TTC549 (cell line): ENCODE measurements at regions not wholly inside any gene's neighbourhood (a gene's known extent, or its start where the extent isn't known, plus 50 kb on each side); places are given as distances from the start of the nearest gene placed in this dataset.
"Not testable (repeated sequence)": the region's sequence is repeated elsewhere in the genome, so short reads cannot be mapped to it uniquely, and the experiment has no call there.

Source experiments
- FAIRE-seq: peaks from 2 replicates; lab custom pipeline; 2012; peaks lifted over from hg19 to GRCh38; lab: Jason Lieb, UNC

DNA sequence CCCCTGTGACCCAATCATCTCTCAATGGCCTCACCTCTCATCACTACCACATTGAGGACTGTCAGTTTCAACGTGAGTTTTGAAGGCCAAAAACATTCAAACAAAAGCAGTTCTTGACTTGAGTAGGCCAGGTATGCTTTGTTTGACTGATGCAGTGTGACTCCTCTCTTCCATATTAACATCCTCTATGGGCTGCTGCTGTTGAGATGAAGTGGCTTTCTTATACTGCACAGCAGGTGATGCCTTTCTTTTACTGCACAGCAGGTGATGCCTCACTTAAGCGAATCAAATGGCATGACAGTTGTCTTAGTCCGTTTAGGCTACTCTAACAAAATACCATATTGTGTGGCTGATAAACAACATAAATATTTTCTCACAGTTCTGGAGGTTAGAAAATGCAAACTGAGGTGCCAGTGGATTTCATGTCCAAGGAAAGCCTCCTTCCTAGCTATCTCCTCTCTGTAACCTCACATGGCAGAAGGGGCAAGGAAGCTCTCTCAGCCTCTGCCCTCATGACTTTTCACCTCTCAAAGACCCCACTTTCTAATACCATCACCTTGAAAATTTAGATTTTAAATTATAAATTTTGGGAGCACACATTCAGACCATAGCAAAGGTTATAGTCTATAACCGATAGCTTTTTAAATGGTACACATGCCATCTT lies 2267.9 kb upstream of the AGA start:
- FAIRE-seq: no peak

DNA sequence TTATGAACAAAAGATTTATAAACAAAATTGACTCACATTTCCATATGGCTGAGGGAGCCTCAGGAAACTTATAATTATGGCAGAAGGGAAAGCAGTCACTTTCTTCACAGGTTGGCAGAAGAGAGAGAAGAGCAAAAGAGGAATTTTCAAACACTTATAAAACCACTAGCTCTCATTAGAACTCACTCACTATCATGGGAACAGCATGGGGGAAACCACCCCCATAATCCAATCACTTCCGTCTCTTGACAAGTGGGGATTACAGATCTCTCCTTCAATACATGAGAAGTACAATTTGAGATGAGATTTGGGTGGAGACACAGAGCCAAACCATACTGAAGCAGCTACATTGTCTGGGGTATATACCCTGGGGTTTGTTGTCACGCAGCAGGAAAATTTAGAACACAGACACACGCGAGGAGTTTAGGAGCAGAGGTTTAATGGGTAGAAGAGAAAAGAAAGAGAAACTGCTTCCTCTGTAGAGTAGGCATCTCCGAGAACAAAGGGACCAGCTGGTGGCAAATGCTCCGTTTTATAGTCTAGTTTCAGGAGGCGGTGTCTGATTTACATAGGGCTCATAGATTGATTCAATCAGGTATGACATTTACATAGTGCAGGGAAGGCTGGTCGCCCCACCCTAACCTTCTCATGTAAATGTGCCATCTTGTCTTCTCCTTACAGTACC lies 2277.7 kb upstream of the AGA start:
- FAIRE-seq: no peak

GRCh38 chr4:179726491-179726890 lies 2284.3 kb upstream of the AGA start:
- FAIRE-seq: not testable (repeated sequence)

DNA sequence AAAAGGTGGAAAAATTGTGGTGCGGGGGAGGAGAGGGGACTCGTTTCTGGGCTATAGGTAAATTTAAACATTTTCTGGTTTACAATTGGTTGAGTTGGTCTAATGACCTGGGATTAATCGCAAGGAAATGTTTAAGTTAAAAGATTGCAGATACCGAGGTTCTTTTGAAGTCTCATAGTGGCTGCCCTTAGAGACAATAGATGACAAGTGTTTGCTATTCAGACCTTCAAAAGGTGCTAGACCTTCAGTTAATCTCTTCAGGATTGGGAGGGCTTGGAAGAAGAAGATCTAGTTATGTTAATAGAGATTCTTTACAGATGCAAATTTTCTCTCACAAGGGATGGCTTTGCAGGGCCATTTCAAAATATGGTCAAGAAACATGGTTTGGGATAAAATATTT lies 2286.1 kb upstream of the AGA start:
- FAIRE-seq: no peak

DNA sequence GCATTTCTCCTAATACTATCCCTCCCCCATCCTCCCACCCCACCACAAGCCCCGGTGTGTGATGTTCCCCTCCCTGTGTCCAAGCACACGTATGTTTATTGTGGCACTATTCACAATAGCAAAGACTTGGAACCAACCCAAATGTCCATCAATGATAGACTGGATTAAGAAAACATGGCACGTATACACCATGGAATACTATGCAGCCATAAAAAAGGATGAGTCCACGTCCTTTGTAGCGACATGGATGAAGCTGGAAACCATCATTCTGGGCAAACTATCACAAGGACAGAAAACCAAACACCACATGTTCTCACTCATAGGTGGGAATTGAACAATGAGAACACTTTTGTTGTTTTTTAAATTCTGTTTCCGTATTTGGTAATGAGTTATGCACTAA lies 2294.6 kb upstream of the AGA start:
- FAIRE-seq: not testable (repeated sequence)

GRCh38 chr4:179738822-179739221 lies 2296.6 kb upstream of the AGA start:
- FAIRE-seq: no peak

DNA sequence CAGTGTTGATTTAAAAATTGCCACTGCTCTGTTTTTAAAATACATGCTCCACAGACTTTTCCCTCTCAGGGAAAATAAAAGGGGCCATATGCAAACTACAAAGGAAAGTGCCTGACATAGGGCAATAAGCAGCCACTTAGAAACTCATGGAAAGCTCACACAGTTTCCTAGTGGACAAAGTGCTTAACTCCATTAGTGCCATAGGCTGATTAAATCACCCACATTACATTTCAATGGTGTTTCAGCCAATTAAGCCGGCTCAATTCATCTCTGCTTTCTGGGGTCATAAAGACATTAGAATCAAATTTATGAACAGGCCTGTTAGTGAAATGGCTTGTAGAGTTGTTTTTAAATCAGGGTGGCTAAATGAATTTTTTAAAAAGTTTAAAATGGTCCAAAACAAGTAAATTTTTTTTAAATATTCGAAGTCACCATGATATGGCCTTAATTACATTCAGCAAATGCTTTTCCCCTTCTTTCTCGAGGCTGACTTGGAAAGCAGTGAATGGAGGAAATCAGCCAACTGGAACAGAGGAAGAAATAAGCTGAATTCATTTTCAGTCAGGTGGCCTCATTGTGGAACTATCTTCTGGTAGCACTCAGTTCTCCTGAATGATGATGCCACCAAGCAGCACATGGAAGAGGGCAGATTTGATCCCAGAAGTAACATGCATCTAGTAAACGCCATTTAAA lies 2305.1 kb upstream of the AGA start:
- no peak for FAIRE-seq

DNA sequence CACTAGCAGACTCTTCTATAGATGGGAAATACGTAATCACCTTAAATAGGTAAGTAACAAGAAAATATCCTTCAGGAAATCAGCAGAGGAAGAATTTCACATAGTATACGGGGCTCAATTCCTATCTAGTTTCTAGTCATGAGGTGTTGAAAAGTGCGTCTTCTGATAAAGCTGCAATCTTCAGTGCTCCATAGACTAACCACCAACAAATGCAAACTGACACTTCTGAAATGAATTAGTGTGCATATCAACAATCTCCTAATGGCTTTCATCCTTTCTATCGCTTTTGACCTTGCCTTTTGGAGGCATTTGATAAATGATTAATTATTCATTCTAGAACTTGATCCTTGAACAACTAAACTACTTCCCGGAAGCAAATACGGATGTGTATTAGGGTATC lies 2306.6 kb upstream of the AGA start:
- FAIRE-seq: no peak

- no peak for FAIRE-seq
Measured at GRCh38 chr4:179750374-179750773, 2308.1 kb upstream of the AGA start.

DNA sequence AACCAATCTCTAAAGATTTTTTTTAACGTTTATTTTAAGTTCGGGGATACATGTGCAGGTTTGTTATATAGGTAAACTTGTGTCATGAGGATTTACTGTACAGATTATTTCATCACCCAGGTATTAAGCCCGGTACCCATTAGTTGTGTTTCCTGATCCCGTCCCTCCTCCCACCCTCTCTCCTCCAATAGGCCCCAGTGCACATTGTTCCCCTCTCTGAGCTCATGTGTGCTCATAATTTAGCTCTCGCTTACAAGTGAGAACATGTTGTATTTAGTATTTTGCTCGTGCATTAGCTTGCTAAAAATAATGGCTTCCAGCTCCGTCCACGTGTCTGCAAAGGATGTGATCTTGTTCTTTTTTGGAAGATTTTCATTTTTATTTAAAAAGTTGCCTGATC lies 2309.4 kb upstream of the AGA start:
- no peak for FAIRE-seq

DNA sequence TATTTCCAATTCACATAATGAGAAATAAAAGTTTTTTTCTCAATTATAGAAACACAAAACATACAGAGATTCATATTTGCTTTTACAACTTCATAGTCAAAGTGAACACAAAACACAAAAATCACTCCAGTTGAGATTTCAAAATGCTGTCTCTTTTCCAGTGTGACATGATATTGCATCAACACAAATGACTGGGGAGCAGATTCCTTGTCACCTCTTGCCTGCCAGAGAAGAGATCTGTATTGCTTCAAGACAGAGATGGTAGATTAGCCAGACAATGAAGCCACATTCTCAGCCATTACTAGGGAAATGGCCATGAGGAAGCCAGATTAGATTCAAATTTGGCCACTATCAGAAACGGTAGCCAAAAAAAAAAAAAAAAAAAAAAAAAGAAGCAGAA lies 2313.1 kb upstream of the AGA start:
- FAIRE-seq: no peak

DNA sequence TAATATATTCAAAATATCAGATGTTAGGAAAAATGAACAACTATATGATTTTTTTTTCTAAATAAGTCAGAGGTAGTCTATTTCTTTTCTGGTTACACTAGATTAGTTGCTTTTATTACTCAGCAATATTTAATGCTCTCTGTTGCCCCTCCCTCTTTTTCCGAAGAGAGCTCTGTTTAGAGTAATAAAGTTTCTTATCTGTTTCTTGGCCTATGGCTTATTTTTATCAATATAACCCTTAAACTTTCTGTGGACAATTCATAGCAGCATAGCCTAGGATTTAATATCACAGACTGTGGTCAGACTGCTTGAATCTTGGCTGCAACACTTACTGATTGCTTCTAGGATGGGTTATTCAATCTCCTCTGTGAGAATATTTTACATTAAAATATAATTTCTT lies 2315.4 kb upstream of the AGA start:
- no peak for FAIRE-seq

DNA sequence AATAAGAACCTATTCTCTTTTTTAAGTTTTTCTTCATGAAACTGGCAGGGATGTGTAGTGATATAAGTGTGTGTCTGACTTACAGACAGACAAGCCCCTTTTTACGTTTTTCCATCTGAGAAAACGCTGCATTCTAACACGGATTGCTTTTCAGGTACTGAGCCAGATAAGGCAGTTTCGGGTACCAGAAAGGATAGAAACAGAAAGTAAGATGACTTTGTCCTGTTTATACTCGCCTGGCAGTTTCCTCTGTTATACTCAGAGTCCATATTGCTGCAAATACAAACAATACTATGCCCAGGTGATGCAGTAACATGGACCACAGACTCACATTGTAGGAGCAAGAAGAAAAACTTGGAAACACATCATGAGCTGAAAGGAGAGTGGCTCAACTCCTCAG lies 2320.6 kb upstream of the AGA start:
- FAIRE-seq: no peak

DNA sequence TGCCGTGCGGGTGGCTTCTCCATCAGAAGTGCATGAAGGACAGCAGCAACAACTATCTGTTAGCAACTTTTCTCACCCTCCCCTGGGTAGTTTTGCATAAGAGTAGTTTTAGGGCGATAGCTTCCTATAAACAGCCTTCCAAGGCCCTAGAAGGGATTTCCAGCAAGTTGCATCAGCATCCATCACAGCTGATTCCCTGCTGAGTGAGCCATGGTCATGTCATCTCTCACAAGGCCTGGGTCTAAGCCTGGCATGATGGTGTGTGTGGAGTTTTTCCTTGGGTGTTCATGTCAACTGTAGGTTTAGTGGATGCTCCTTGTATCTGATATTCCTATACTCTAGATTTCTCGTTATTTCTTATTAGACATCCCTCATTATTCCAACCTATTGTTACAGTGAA lies 2324.7 kb upstream of the AGA start:
- FAIRE-seq: no peak

- FAIRE-seq: no peak
Measured at GRCh38 chr4:179768996-179769395, 2326.8 kb upstream of the AGA start.

GRCh38 chr4:179797738-179798137 lies 2355.5 kb upstream of the AGA start:
- FAIRE-seq: no peak

DNA sequence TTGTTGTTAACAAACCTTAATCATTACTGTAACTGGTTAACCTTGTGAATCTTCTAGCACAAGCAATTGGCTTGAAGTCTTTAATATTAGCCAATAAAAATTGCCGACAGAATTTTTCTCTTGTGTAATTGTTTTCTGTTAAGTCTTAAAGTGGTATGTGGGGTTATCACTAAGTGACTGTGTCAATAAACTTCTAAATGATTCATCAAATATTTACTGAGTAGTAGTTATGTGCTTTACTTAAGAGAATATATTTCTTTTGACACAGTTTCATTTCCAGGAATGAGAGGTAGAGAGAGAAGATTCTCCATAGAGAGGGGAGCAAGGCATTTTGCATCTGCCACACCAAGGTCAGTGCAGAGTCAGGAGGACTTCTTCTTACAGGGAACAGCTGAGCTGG lies 2361.6 kb upstream of the AGA start:
- no peak for FAIRE-seq

DNA sequence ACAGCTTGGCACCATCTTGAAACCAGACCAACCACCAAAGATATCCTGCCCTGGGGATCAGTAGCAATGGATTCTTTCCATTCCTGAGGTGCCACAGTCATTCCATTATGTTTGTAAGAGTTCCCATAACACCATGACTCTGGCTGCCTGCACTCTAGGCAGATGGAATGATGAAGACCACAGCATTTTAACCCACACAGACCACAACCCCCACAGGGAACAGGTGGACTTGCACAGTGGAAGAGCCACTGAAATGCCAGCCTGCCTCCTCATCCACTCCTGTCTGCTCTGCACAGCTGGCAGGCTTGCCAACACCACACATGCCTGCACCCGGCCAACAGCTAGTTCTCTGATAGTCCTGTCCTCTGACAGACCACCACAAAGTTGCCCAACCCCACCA lies 2362.2 kb upstream of the AGA start:
- no peak for FAIRE-seq

- no peak for FAIRE-seq
Measured at GRCh38 chr4:179817317-179817716, 2375.1 kb upstream of the AGA start.

DNA sequence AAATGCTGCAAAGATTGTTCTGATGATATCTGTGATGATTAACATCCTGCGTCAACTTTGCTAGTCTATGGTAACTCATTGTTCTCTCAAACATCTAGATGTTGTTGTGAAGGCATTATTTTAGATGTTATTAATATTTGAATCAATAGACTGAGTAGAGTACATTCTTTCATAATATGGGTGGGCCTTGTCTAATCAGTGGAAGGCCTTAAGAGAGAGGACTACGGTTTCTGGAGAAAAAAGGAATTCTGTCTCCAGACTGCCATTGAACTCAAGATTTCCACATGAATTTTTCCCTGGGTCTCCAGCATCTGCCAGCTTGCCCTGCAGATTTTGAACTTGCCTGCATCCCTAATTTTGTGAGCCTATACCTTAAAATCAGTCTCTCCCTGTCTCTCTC lies 2381.1 kb upstream of the AGA start:
- no peak for FAIRE-seq

DNA sequence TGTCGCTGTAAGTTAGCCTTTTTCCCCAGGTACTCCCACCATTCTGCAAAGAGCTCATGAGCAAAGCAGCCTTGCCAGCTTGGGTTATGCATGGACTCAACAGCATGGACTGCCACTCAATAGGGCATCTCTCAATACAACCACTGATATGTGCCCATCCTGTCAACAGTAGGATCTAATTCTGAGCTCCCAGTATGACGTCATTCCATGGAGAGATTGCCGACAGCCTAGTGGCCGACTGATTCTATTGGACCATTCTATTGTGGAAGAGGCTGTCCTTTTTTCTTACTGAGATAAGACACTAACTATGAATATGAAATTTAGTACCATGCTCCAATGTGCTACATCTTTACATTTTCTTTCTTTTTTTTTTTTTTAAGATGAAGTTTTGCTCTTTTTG lies 2389.0 kb upstream of the AGA start:
- no peak for FAIRE-seq

GRCh38 chr4:179836179-179837075 lies 2394.2 kb upstream of the AGA start:
- FAIRE-seq: no peak

- no peak for FAIRE-seq
Measured at GRCh38 chr4:179843370-179843769, 2399.8 kb upstream of the TENM3 start.
